ENCODE measurements at regions not wholly inside any gene's neighbourhood (a gene's known extent, or its start where the extent isn't known, plus 50 kb on each side); places are given as distances from the start of the nearest gene placed in this dataset.
"Not testable (repeated sequence)": the region's sequence is repeated elsewhere in the genome, so short reads cannot be mapped to it uniquely, and the experiment has no call there.

- DNase-seq = no peak
These were observed 66.3 kb upstream of the UFM1 start for GRCh38 chr13:38283346-38283745.

GRCh38 chr13:38265132-38265497, 84.5 kb upstream of the UFM1 start:
- no peak for DNase-seq

GRCh38 chr13:38264363-38265131, 85.1 kb upstream of the UFM1 start:
- DNase-seq = no peak

GRCh38 chr13:38262211-38262610, 87.4 kb upstream of the UFM1 start:
- DNase-seq = no peak

- no peak for DNase-seq
These were observed 94.1 kb upstream of the UFM1 start for GRCh38 chr13:38255600-38255999.

GRCh38 chr13:38239874-38240273, 109.8 kb upstream of the UFM1 start:
- DNase-seq = no peak

- DNase-seq = no peak
These were observed 121.3 kb upstream of the UFM1 start for GRCh38 chr13:38228322-38228721.

- no peak for DNase-seq
These were observed 123.2 kb upstream of the UFM1 start for GRCh38 chr13:38226496-38226895.

GRCh38 chr13:38223089-38223488, 126.6 kb upstream of the UFM1 start:
- no peak for DNase-seq

- DNase-seq = not testable (repeated sequence)
These were observed 128.5 kb upstream of the UFM1 start for GRCh38 chr13:38221120-38221519.

GRCh38 chr13:38216181-38216580, 133.5 kb upstream of the UFM1 start:
- no peak for DNase-seq

- DNase-seq = no peak
These were observed 136.3 kb upstream of the UFM1 start for GRCh38 chr13:38213314-38213713.

- DNase-seq = no peak
These were observed 138.6 kb upstream of the UFM1 start for GRCh38 chr13:38210928-38211596.

- DNase-seq = no peak
These were observed 145.1 kb upstream of the UFM1 start for GRCh38 chr13:38204556-38204955.

- no peak for DNase-seq
These were observed 146.9 kb upstream of the UFM1 start for GRCh38 chr13:38202740-38203139.

GRCh38 chr13:38191016-38191415, 158.6 kb upstream of the UFM1 start:
- DNase-seq = no peak

- DNase-seq = no peak
These were observed 169.0 kb upstream of the UFM1 start for GRCh38 chr13:38180670-38181069.

GRCh38 chr13:38180126-38180525, 169.5 kb upstream of the UFM1 start:
- peak in 1 of 2 donors; percentile 9 for DNase-seq

- no peak for DNase-seq
These were observed 173.0 kb upstream of the UFM1 start for GRCh38 chr13:38176664-38177063.

- no peak for DNase-seq
These were observed 176.2 kb upstream of the UFM1 start for GRCh38 chr13:38173403-38173802.

- DNase-seq = no peak
These were observed 182.4 kb upstream of the UFM1 start for GRCh38 chr13:38167164-38167822.

GRCh38 chr13:38166116-38166515, 183.5 kb upstream of the UFM1 start:
- no peak for DNase-seq

GRCh38 chr13:38160131-38160530, 189.5 kb upstream of the UFM1 start:
- no peak for DNase-seq

GRCh38 chr13:38159710-38160109, 189.9 kb upstream of the UFM1 start:
- no peak for DNase-seq
